K562 (cell line): ENCODE measurements at regions not wholly inside any gene's neighbourhood (a gene's known extent, or its start where the extent isn't known, plus 50 kb on each side); places are given as distances from the start of the nearest gene placed in this dataset.

Experiments
- ATAC-seq: fragments of 200-7000 bp; cut with Tn5 transposase; 3 replicates; pipeline ENCODE4 v1.9.1; 2020; ENCODE audit warnings: moderate library complexity
- BruUV-seq: library from RNA; stranded (reverse); fragments of 400-500 nt; replicated peaks from 2 replicates; lab custom pipeline; 2021; lab: Mats Ljungman, UMichigan
- CTCF ChIA-PET: fragments of 300-600 bp; formaldehyde crosslinking; extraction: SDS; loops from one replicate; lab custom pipeline; 2021; ENCODE audit warnings: low intra/inter-chr PET ratio; lab: Yijun Ruan, JAX
- POLR2A ChIA-PET: fragments of 300-600, 350-650 bp; sonication (Branson Sonifier 250); formaldehyde crosslinking; extraction: SDS; loops from one replicate; lab custom pipeline; 2021; ENCODE audit warnings: antibody characterized with exemption, inconsistent platforms; lab: Yijun Ruan, JAX
- DNase-seq, 4 experiments: peaks; one replicate each; pipeline versions ENCODE4 v3.0.0 to v3.0.0-alpha.2; 2011 to 2018; ENCODE audit warnings: low spot score in 3 of 4, mixed read lengths in 3 of 4; ENCODE audit errors: extremely low read depth in 1 of 4
- FAIRE-seq: peaks from 2 replicates; lab custom pipeline; 2011; peaks lifted over from hg19 to GRCh38; lab: Jason Lieb, UNC
- H2AFZ ChIP-seq: 2 replicates; pipeline ENCODE4 v1.6.0; 2011; ENCODE audit warnings: low read depth, low read length, control low read depth, inconsistent platforms
- H3K27ac ChIP-seq: fragments of 200-600 bp; 3 replicates; pipeline ENCODE4 v1.8.0; 2011; ENCODE audit warnings: low read depth, mild to moderate bottlenecking, control low read depth, inconsistent platforms, low read length, moderate library complexity, mixed read lengths; ENCODE audit errors: extremely low read depth
- H3K27me3 ChIP-seq, 2 experiments: fragments of 300-600 bp in 1 of 2; 2 replicates in 1 of 2; 3 replicates in 1 of 2; pipeline versions ENCODE4 v1.6.0 to v1.8.0; 2011; ENCODE audit warnings: inconsistent platforms in 2 of 2, low read length in 2 of 2, mild to moderate bottlenecking in 1 of 2, mixed read lengths in 1 of 2, moderate library complexity in 1 of 2; ENCODE audit not compliant: control insufficient read depth in 2 of 2, insufficient read depth in 2 of 2
- H3K36me3 ChIP-seq: fragments of 300-600 bp; 3 replicates; pipeline ENCODE4 v1.8.0; 2011; ENCODE audit warnings: mild to moderate bottlenecking, low read length, inconsistent platforms; ENCODE audit not compliant: control insufficient read depth, insufficient read depth
- H3K4me1 ChIP-seq, 2 experiments: fragments of 200-600 bp in 1 of 2; replicated peaks in 1 of 2; 2 replicates in 1 of 2; 3 replicates in 1 of 2; pipeline versions ENCODE4 v1.5.1 to v1.8.0; 2011; ENCODE audit warnings: inconsistent platforms in 2 of 2, low read length in 2 of 2, mild to moderate bottlenecking in 1 of 2, mixed read lengths in 1 of 2, moderate library complexity in 1 of 2; ENCODE audit not compliant: control insufficient read depth in 2 of 2, insufficient read depth in 2 of 2
- H3K4me2 ChIP-seq: 2 replicates; pipeline ENCODE4 v1.6.1; 2011; ENCODE audit warnings: low read length, control low read depth, inconsistent platforms, mixed read lengths; ENCODE audit not compliant: insufficient read depth
- H3K4me3 ChIP-seq: fragments of 200-600 bp; sonication (generic), shearing (Covaris generic); 2 replicates; pipeline ENCODE4 v1.5.1; 2016; ENCODE audit warnings: control low read depth, inconsistent platforms
- H3K79me2 ChIP-seq: fragments of 200-600 bp; 3 replicates; pipeline ENCODE4 v1.8.0; 2011; ENCODE audit warnings: low read length, inconsistent platforms; ENCODE audit not compliant: control insufficient read depth, insufficient read depth
- H3K9ac ChIP-seq, 2 experiments: 2 replicates each; pipeline versions ENCODE4 v1.6.0 to v1.6.1; 2011; ENCODE audit warnings: low read depth in 2 of 2, low read length in 2 of 2, control low read depth in 1 of 2, inconsistent platforms in 1 of 2, mild to moderate bottlenecking in 1 of 2, mixed read lengths in 1 of 2; ENCODE audit not compliant: insufficient read depth in 1 of 2
- H3K9me1 ChIP-seq: one replicate; pipeline ENCODE4 v1.6.0; 2011; ENCODE audit warnings: inconsistent platforms, mild to moderate bottlenecking, low read length, moderate library complexity; ENCODE audit not compliant: control insufficient read depth, insufficient read depth
- H3K9me3 ChIP-seq: replicated peaks from 2 replicates; pipeline ENCODE4 v1.5.1; 2011; ENCODE audit warnings: low read depth, low read length, inconsistent platforms; ENCODE audit not compliant: control insufficient read depth, insufficient read depth
- H4K20me1 ChIP-seq: replicated peaks from 2 replicates; pipeline ENCODE4 v1.6.1; 2011; ENCODE audit warnings: low read length, inconsistent platforms, mixed read lengths; ENCODE audit not compliant: control insufficient read depth, insufficient read depth
- DACH1 ChIP-seq: fragments of 450-650 bp; IDR thresholded peaks from 2 replicates; pipeline ENCODE4 v1.6.1; 2018; ENCODE audit not compliant: partially characterized antibody
- ETV1 ChIP-seq: fragments of 450-650 bp; conservative IDR thresholded peaks from 2 replicates; pipeline ENCODE4 v1.6.1; 2016; ENCODE audit warnings: missing genetic modification characterization, control low read depth, low read depth, missing compliant biosample characterization
- HMG20A ChIP-seq: fragments of 450-650 bp; formaldehyde crosslinking; conservative IDR thresholded peaks from 2 replicates; pipeline ENCODE4 v1.4.0; 2020; ENCODE audit warnings: mild to moderate bottlenecking, mixed read lengths
- KAT8 ChIP-seq: fragments of 450-650 bp; IDR thresholded peaks from 2 replicates; pipeline ENCODE4 v1.6.1; 2016; ENCODE audit warnings: low read depth, mild to moderate bottlenecking
- PHTF2 ChIP-seq: fragments of 250-450 bp; sonication (Bioruptor Pico); IDR thresholded peaks from 2 replicates; pipeline ENCODE4 v1.5.0; 2021; ENCODE audit warnings: mild to moderate bottlenecking
- POLR3A ChIP-seq: IDR thresholded peaks from 2 replicates; pipeline ENCODE4 v1.6.1; 2011; ENCODE audit warnings: borderline replicate concordance, mild to moderate bottlenecking, moderate library complexity; ENCODE audit not compliant: insufficient read length, insufficient read depth; ENCODE audit errors: extremely low read depth
- RBM22 ChIP-seq: fragments of 200-400 bp; formaldehyde crosslinking; IDR thresholded peaks from 2 replicates; pipeline ENCODE4 v1.6.1; 2018; ENCODE audit warnings: low read length, low read depth; ENCODE audit not compliant: poor library complexity, severe bottlenecking
- SNIP1 ChIP-seq: fragments of 450-650 bp; IDR thresholded peaks from 2 replicates; pipeline ENCODE4 v1.7.1; 2017; ENCODE audit warnings: low read depth, mild to moderate bottlenecking
- TAF15 ChIP-seq: fragments of 200-400 bp; formaldehyde crosslinking; IDR thresholded peaks from 2 replicates; pipeline ENCODE4 v1.6.1; 2017; ENCODE audit warnings: mild to moderate bottlenecking, low read depth, low read length, moderate library complexity
- TRIM24 ChIP-seq, 2 experiments: fragments of 450-650 bp; IDR thresholded peaks; 2 replicates each; pipeline ENCODE4 v1.6.1; 2016
- TSC22D4 ChIP-seq: fragments of 450-650 bp; IDR thresholded peaks from 2 replicates; pipeline ENCODE4 v1.6.1; 2016; ENCODE audit warnings: missing genetic modification characterization, missing biosample characterization, control low read depth
- U2AF2 ChIP-seq: fragments of 200-400 bp; formaldehyde crosslinking; optimal IDR thresholded peaks from 2 replicates; pipeline ENCODE3; 2017; ENCODE audit warnings: low read depth, mild to moderate bottlenecking, low read length
- ZBTB17 ChIP-seq: fragments of 450-650 bp; formaldehyde crosslinking; IDR thresholded peaks from 2 replicates; pipeline ENCODE4 v1.4.0; 2020; ENCODE audit warnings: mild to moderate bottlenecking
- ZNF316 ChIP-seq: fragments of 450-650 bp; IDR thresholded peaks from 2 replicates; pipeline ENCODE4 v1.6.1; 2016
- ZNF764 ChIP-seq: fragments of 250-450 bp; sonication (Bioruptor Pico); IDR thresholded peaks from 2 replicates; pipeline ENCODE4 v1.4.0; 2020; ENCODE audit warnings: low read depth, mild to moderate bottlenecking, moderate library complexity
- WGBS: fragments of 100-300 bp; shearing (Covaris generic); methylation state at CpG from one replicate; pipeline ENCODE4 v1.1.6; 2016; ENCODE audit warnings: low coverage, mixed read lengths; ENCODE audit not compliant: insufficient coverage; ENCODE audit errors: missing lambda C conversion rate; 5-methylcytosine and 5-hydroxymethylcytosine counted together
- in situ Hi-C: fragments of 300-500 bp; cut with MboI; formaldehyde crosslinking; loops from 4 replicates; pipeline ENCODE4 v1.15.0; 2018; ENCODE audit warnings: inconsistent platforms, mixed read lengths
- intact Hi-C: fragments of 100-400 bp; cut with micrococcal nuclease; formaldehyde crosslinking; loops from 2 replicates; pipeline ENCODE4 v1.14.2; 2022
- TF ChIP-seq, protein P1 (sequence below): sonication (generic); formaldehyde crosslinking; IDR thresholded peaks from 2 replicates; pipeline ENCODE4 v1.8.0; 2022; ENCODE audit warnings: mild to moderate bottlenecking, missing genetic modification reagents
- TF ChIP-seq, protein P2 (sequence below): fragments of 450-650 bp; formaldehyde crosslinking; IDR thresholded peaks from 2 replicates; pipeline ENCODE4 v1.4.0; 2020; ENCODE audit warnings: mild to moderate bottlenecking, moderate library complexity
- TF ChIP-seq, protein P3 (sequence below): fragments of 250-450 bp; sonication (Bioruptor Pico); IDR thresholded peaks from 2 replicates; pipeline ENCODE4 v1.5.0; 2021; ENCODE audit warnings: mild to moderate bottlenecking, moderate library complexity
- TF ChIP-seq, protein P4 (sequence below): fragments of 250-450 bp; sonication (Bioruptor Pico); IDR thresholded peaks from 2 replicates; pipeline ENCODE4 v1.6.1; 2021; ENCODE audit warnings: mild to moderate bottlenecking

DNA sequence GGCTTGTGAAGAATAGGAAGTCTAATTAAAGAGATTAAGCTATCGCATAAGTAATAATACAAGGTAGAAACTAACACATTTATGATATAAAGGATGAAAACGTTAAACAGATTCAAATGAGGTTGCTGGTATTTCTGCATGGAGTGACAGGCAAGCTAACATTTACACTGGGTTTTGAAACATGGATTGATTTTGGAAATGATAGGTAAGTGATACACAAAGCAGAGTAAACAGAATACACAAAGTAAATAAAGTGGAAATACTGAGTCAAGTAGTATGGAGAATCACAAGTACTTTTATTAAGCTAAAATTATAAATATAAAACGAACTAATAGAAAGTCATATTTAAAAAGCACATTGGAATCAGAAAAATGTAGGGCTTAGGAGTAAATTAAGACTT is 665.3 kb downstream of the STPG2 start:
- Histone ChIP-seq H3K4me2 (no peak overlapping the region), H3K27me3 (no peaks in the 10 kb centered on the region), H3K9ac (no peak overlapping the region), H4K20me1 (no peaks in the 10 kb centered on the region), H3K9me3 (no peaks in the 10 kb centered on the region), H3K9me1 (no peaks in the 10 kb centered on the region), H3K4me3 (no peak overlapping the region), H2AFZ (no peak overlapping the region), H3K36me3 (no peaks in the 10 kb centered on the region), H3K4me1 (no peaks in the 10 kb centered on the region), H3K27ac (no peak overlapping the region), H3K79me2 (no peaks in the 10 kb centered on the region)
- no peak for FAIRE-seq
- DNase-seq: no peak
- in situ Hi-C loops (no loop called here), intact Hi-C loops (no loop called here)
- ATAC-seq: no peak
- ChIA-PET CTCF (no interaction called here), POLR2A (no interaction called here)
- TF ChIP-seq TSC22D4 (tag) (no peak), SNIP1 (no peak), RBM22 (no peak), POLR3A (no peak), TAF15 (no peak), ZBTB17 (CRISPR knock-in tag) (no peak), PHTF2 (CRISPR knock-in tag) (no peak), TRIM24 (IDR thresholded peaks at IDR 0.05) (no peak), DACH1 (no peak), HMG20A (CRISPR knock-in tag) (no peak), ZNF764 (CRISPR knock-in tag) (no peak), ZNF316 (no peak), ETV1 (tag) (no peak), KAT8 (no peak), U2AF2 (no peak)
- TF ChIP-seq, protein P1, sequence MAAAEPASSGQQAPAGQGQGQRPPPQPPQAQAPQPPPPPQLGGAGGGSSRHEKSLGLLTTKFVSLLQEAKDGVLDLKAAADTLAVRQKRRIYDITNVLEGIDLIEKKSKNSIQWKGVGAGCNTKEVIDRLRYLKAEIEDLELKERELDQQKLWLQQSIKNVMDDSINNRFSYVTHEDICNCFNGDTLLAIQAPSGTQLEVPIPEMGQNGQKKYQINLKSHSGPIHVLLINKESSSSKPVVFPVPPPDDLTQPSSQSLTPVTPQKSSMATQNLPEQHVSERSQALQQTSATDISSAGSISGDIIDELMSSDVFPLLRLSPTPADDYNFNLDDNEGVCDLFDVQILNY (CRISPR knock-in tag): no peak
- TF ChIP-seq, protein P2, sequence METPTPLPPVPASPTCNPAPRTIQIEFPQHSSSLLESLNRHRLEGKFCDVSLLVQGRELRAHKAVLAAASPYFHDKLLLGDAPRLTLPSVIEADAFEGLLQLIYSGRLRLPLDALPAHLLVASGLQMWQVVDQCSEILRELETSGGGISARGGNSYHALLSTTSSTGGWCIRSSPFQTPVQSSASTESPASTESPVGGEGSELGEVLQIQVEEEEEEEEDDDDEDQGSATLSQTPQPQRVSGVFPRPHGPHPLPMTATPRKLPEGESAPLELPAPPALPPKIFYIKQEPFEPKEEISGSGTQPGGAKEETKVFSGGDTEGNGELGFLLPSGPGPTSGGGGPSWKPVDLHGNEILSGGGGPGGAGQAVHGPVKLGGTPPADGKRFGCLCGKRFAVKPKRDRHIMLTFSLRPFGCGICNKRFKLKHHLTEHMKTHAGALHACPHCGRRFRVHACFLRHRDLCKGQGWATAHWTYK (CRISPR knock-in tag): no peak
- TF ChIP-seq, protein P3, sequence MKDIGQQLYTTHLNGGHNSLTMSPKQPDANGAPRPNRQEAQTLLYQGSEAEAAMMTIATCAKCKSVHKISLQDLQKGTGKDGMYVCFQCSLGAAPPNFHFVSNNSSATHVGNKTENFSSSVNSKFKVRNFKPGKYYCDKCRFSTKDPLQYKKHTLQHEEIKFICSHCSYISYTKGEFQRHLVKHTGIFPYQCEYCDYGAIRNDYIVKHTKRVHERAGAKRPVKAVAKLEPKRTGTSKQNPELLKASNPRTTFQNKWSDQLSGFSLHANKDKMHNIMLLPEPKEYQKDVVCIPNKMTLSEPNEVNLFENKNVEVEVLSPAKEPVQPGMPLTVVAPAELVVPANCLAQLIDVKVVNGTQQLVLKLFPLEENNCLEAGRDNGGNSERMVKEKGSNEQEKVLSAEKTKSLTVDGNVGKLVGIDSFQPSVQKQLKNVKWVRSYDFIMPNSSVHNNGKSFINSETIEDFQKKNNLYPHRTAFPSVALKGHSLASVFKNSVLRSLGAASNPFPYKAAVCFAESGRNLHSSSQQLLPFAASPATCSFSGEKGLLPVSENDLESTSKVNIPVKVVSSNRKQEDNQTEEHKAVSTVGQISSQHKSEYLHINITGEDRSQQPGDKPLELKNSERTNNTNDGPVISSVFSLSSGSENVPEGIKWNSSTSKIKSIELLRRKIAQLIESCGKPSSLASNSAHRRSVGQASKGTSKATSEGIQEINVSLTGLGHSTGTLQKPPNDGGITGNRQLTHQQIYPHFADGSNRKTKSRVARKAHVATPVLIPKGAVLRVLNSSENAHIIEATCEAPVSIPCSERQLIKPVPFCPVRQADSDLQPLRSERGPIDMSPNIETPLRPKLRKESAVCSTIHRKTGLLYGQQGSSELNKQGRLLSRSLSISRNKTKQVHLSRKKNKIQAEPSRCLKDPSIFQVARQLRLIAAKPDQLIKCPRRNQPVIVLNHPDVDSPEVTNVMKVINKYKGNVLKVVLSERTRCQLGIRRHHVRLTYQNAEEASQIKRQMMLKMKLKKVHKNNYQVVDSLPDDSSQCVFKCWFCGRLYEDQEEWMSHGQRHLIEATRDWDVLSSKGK (CRISPR knock-in tag): no peak
- TF ChIP-seq, protein P4, sequence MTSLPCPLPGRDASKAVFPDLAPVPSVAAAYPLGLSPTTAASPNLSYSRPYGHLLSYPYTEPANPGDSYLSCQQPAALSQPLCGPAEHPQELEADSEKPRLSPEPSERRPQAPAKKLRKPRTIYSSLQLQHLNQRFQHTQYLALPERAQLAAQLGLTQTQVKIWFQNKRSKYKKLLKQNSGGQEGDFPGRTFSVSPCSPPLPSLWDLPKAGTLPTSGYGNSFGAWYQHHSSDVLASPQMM (CRISPR knock-in tag): no peak
- no TSS peak for BruUV-seq
- 0% methylated on average over 3 of the region's 3 CpGs for WGBS
